Rectal smooth muscle tissue (tissue), 1 donor: ENCODE measurements at regions not wholly inside any gene's neighbourhood (a gene's known extent, or its start where the extent isn't known, plus 50 kb on each side); places are given as distances from the start of the nearest gene placed in this dataset.
"Not testable (repeated sequence)": the region's sequence is repeated elsewhere in the genome, so short reads cannot be mapped to it uniquely, and the experiment has no call there.

ENCODE experiments used
- H3K27ac ChIP-seq: one replicate; pipeline ENCODE4 v1.7.0; 2013; ENCODE audit warnings: low read depth, low read length, inconsistent platforms
- H3K27me3 ChIP-seq: one replicate; pipeline ENCODE4 v1.7.0; 2013; ENCODE audit warnings: low read length; ENCODE audit not compliant: control insufficient read depth, insufficient read depth
- H3K36me3 ChIP-seq: one replicate; pipeline ENCODE4 v1.7.0; 2013; ENCODE audit warnings: low read length; ENCODE audit not compliant: control insufficient read depth, insufficient read depth
- H3K4me1 ChIP-seq: one replicate; pipeline ENCODE4 v1.7.0; 2013; ENCODE audit warnings: low read length; ENCODE audit not compliant: control insufficient read depth, insufficient read depth
- H3K4me3 ChIP-seq: one replicate; pipeline ENCODE4 v1.7.0; 2013; ENCODE audit warnings: low read length
- H3K9ac ChIP-seq: one replicate; pipeline ENCODE4 v1.7.0; 2013; ENCODE audit warnings: low read length

GRCh38 chr12:88810806-88811205 is 230.5 kb upstream of the KITLG start:
- Histone ChIP-seq H3K4me1 (no peaks in the 10 kb centered on the region), H3K4me3 (no peak overlapping the region), H3K27ac (no peak overlapping the region), H3K9ac (no peak overlapping the region), H3K36me3 (no peaks in the 10 kb centered on the region), H3K27me3 (no peaks in the 10 kb centered on the region)

GRCh38 chr12:88809841-88810240 is 229.6 kb upstream of the KITLG start:
- not testable (repeated sequence) for H3K9ac ChIP-seq, H3K27ac ChIP-seq, H3K4me3 ChIP-seq, H3K36me3 ChIP-seq, H3K4me1 ChIP-seq, H3K27me3 ChIP-seq

- H3K27ac ChIP-seq = no peak overlapping the region
- H3K4me1 ChIP-seq = peaks cover 2% of the 10 kb centered on the region
- H3K9ac ChIP-seq = no peak overlapping the region
- no peak overlapping the region for H3K4me3 ChIP-seq
- H3K27me3 ChIP-seq = no peaks in the 10 kb centered on the region
- no peaks in the 10 kb centered on the region for H3K36me3 ChIP-seq
Observed at GRCh38 chr12:88805692-88806091, 225.4 kb upstream of the KITLG start.

GRCh38 chr12:88805286-88805685 is 225.0 kb upstream of the KITLG start:
- no peaks in the 10 kb centered on the region for H3K27me3 ChIP-seq
- H3K4me1 ChIP-seq = peaks cover 2% of the 10 kb centered on the region
- H3K4me3 ChIP-seq = no peak overlapping the region
- no peak overlapping the region for H3K27ac ChIP-seq
- H3K9ac ChIP-seq = no peak overlapping the region
- H3K36me3 ChIP-seq = no peaks in the 10 kb centered on the region

GRCh38 chr12:88802096-88802706 is 221.9 kb upstream of the KITLG start:
- Histone ChIP-seq H3K9ac (no peak overlapping the region), H3K27me3 (no peaks in the 10 kb centered on the region)

GRCh38 chr12:88801227-88802095 is 221.2 kb upstream of the KITLG start:
- H3K9ac ChIP-seq = no peak overlapping the region

More at GRCh38 chr12:88802096-88802706, 221.9 kb upstream of the KITLG start:
- H3K4me3 ChIP-seq = no peak overlapping the region
- H3K4me1 ChIP-seq = peaks cover 2% of the 10 kb centered on the region
- H3K36me3 ChIP-seq = no peaks in the 10 kb centered on the region
- no peak overlapping the region for H3K27ac ChIP-seq

GRCh38 chr12:88793096-88793495 is 212.8 kb upstream of the KITLG start:
- Histone ChIP-seq H3K27ac (no peak overlapping the region), H3K4me3 (no peak overlapping the region), H3K36me3 (no peaks in the 10 kb centered on the region), H3K9ac (no peak overlapping the region), H3K27me3 (no peaks in the 10 kb centered on the region), H3K4me1 (no peaks in the 10 kb centered on the region)

More at GRCh38 chr12:88801227-88802095, 221.2 kb upstream of the KITLG start:
- Histone ChIP-seq H3K27me3 (no peaks in the 10 kb centered on the region), H3K36me3 (no peaks in the 10 kb centered on the region), H3K27ac (no peak overlapping the region), H3K4me1 (peaks cover 2% of the 10 kb centered on the region), H3K4me3 (no peak overlapping the region)

GRCh38 chr12:88790231-88790630 is 210.0 kb upstream of the KITLG start:
- no peak overlapping the region for H3K27ac ChIP-seq
- H3K36me3 ChIP-seq = no peaks in the 10 kb centered on the region
- no peaks in the 10 kb centered on the region for H3K4me1 ChIP-seq
- H3K9ac ChIP-seq = no peak overlapping the region
- H3K4me3 ChIP-seq = no peak overlapping the region
- H3K27me3 ChIP-seq = no peaks in the 10 kb centered on the region

- no peaks in the 10 kb centered on the region for H3K36me3 ChIP-seq
- no peak overlapping the region for H3K4me3 ChIP-seq
- no peak overlapping the region for H3K9ac ChIP-seq
- no peaks in the 10 kb centered on the region for H3K4me1 ChIP-seq
- H3K27ac ChIP-seq = no peak overlapping the region
- no peaks in the 10 kb centered on the region for H3K27me3 ChIP-seq
Observed at GRCh38 chr12:88784166-88784565, 203.9 kb upstream of the KITLG start.

- no peaks in the 10 kb centered on the region for H3K27me3 ChIP-seq
- no peaks in the 10 kb centered on the region for H3K36me3 ChIP-seq
- H3K4me1 ChIP-seq = no peaks in the 10 kb centered on the region
- H3K9ac ChIP-seq = no peak overlapping the region
- H3K4me3 ChIP-seq = no peak overlapping the region
- no peak overlapping the region for H3K27ac ChIP-seq
Observed at GRCh38 chr12:88782351-88782750, 202.1 kb upstream of the KITLG start.

GRCh38 chr12:88781909-88782308 is 201.6 kb upstream of the KITLG start:
- Histone ChIP-seq H3K4me3 (no peak overlapping the region), H3K27ac (no peak overlapping the region), H3K27me3 (no peaks in the 10 kb centered on the region), H3K36me3 (no peaks in the 10 kb centered on the region), H3K4me1 (no peaks in the 10 kb centered on the region), H3K9ac (no peak overlapping the region)

GRCh38 chr12:88778064-88778463 is 197.8 kb upstream of the KITLG start:
- Histone ChIP-seq H3K4me3 (no peak overlapping the region), H3K4me1 (no peaks in the 10 kb centered on the region), H3K9ac (no peak overlapping the region), H3K36me3 (no peaks in the 10 kb centered on the region), H3K27ac (no peak overlapping the region), H3K27me3 (no peaks in the 10 kb centered on the region)

- Histone ChIP-seq H3K9ac (no peak overlapping the region), H3K4me3 (no peak overlapping the region), H3K27ac (no peak overlapping the region), H3K27me3 (no peaks in the 10 kb centered on the region), H3K4me1 (no peaks in the 10 kb centered on the region), H3K36me3 (no peaks in the 10 kb centered on the region)
Observed at GRCh38 chr12:88775742-88776151, 195.5 kb upstream of the KITLG start.
